DOHH2 (cell line): ENCODE measurements at regions not wholly inside any gene's neighbourhood (a gene's known extent, or its start where the extent isn't known, plus 50 kb on each side); places are given as distances from the start of the nearest gene placed in this dataset.
"Not testable (repeated sequence)": the region's sequence is repeated elsewhere in the genome, so short reads cannot be mapped to it uniquely, and the experiment has no call there.

Experiments used
- H3F3A ChIP-seq: fragments of 200-600 bp; sonication (generic), shearing (Covaris generic); 2 replicates; pipeline ENCODE4 v1.6.0; 2016; ENCODE audit warnings: antibody characterized with exemption, mild to moderate bottlenecking; ENCODE audit not compliant: control insufficient read depth, insufficient read depth
- H3K27ac ChIP-seq: fragments of 200-600 bp; sonication (generic); 2 replicates; pipeline ENCODE4 v1.5.1; 2014; ENCODE audit warnings: low read depth, mild to moderate bottlenecking, low read length, moderate library complexity
- H3K27me3 ChIP-seq: fragments of 200-600 bp; sonication (generic); 2 replicates; pipeline ENCODE4 v1.6.1; 2014; ENCODE audit warnings: mild to moderate bottlenecking, low read length, mixed read lengths; ENCODE audit not compliant: control insufficient read depth
- H3K36me3 ChIP-seq: fragments of 200-600 bp; sonication (generic); 2 replicates; pipeline ENCODE4 v1.6.1; 2014; ENCODE audit warnings: mild to moderate bottlenecking, low read length, moderate library complexity, mixed read lengths; ENCODE audit not compliant: control insufficient read depth
- H3K4me1 ChIP-seq: fragments of 200-600 bp; sonication (generic); 2 replicates; pipeline ENCODE4 v1.6.1; 2014; ENCODE audit warnings: mild to moderate bottlenecking, low read length, mixed read lengths; ENCODE audit not compliant: control insufficient read depth
- H3K4me2 ChIP-seq: fragments of 200-600 bp; sonication (generic); 2 replicates; pipeline ENCODE4 v1.6.0; 2014; ENCODE audit warnings: mild to moderate bottlenecking, low read length, moderate library complexity
- H3K4me3 ChIP-seq: fragments of 200-600 bp; sonication (generic); 2 replicates; pipeline ENCODE4 v1.5.1; 2014; ENCODE audit warnings: mild to moderate bottlenecking, low read length, mixed read lengths
- H3K79me2 ChIP-seq: fragments of 200-600 bp; sonication (generic); 2 replicates; pipeline ENCODE4 v1.6.1; 2014; ENCODE audit warnings: mild to moderate bottlenecking, low read length, mixed read lengths; ENCODE audit not compliant: control insufficient read depth
- H3K9me2 ChIP-seq: fragments of 200-600 bp; sonication (generic); replicated peaks from 2 replicates; pipeline ENCODE4 v1.6.1; 2014; ENCODE audit warnings: mild to moderate bottlenecking, low read length, mixed read lengths; ENCODE audit not compliant: control insufficient read depth
- H3K9me3 ChIP-seq: fragments of 200-600 bp; sonication (generic); 2 replicates; pipeline ENCODE4 v1.6.1; 2014; ENCODE audit warnings: antibody characterized with exemption, low read length, mixed read lengths; ENCODE audit not compliant: control insufficient read depth, insufficient read depth
- H4K20me1 ChIP-seq: fragments of 200-600 bp; sonication (generic); 2 replicates; pipeline ENCODE4 v1.6.0; 2014; ENCODE audit warnings: low read depth, mild to moderate bottlenecking, antibody characterized with exemption, low read length, moderate library complexity; ENCODE audit not compliant: control insufficient read depth, insufficient read depth
- EZH2phosphoT487 ChIP-seq: fragments of 200-600 bp; sonication (generic); IDR thresholded peaks from 2 replicates; pipeline ENCODE4 v1.6.1; 2017; ENCODE audit warnings: borderline replicate concordance, mild to moderate bottlenecking, antibody characterized with exemption, low read length, moderate library complexity, mixed read lengths
- TF ChIP-seq, protein P1 (sequence below): fragments of 200-600 bp; sonication (generic); IDR thresholded peaks from one replicate; pipeline ENCODE4 v1.5.1; 2014; ENCODE audit warnings: antibody characterized with exemption, mild to moderate bottlenecking, low read depth, low read length; ENCODE audit not compliant: poor library complexity, severe bottlenecking

DNA sequence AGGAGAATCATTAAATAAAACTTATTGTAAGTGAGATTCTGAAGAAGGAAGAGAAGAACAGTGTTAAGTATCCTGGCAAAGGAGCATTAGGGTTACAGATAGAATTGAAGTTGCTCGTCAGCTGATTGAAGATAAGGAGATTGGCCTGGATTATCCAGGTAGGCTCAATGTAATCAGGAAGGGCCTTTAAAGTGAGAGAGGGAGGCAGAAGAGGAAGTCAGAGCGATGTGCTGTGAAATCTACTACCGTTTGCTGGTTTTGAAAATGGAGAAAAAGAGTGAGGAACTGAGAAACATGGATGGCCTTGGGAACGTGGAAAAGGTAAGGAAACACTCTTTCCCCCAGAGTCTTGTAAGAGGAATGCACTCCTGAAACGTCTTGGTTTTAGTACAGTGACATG is 245.7 kb downstream of the ANTXR2 start:
- no peak overlapping the region for H3K4me2 ChIP-seq

DNA sequence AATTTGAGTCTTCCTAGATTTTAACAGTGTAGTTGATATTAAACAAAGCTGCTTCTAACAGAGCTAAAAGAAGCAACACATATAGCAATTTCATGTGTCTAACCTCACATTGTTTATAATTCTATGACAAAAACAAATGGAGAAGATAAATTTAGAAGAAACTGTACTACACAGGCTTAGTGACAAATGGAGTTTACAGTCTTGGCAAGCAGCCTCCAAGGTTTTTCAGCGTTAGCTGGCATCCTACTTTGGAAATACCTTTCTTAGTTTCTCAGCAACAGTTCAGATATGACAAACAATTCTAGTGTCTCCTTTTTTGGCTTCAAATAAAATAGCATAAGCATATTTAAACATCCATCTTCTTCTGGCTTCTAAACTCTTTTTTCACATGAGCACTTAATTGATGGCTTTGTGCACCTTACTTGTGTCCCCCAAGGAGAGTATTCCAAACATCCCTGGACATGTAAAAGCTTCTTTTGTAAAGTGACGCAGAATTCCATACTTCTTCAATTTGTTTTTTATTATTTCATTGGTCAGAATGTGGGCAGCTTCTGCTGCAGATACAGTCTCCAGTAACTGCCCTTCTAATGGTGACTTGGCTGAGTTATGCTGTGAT is 249.8 kb downstream of the ANTXR2 start:
- H3K79me2 ChIP-seq = no peaks in the 10 kb centered on the region
- H3K9me2 ChIP-seq = no peaks in the 10 kb centered on the region
- H3K9me3 ChIP-seq = no peaks in the 10 kb centered on the region
- no peaks in the 10 kb centered on the region for H3K27me3 ChIP-seq
- no peak overlapping the region for H3K4me3 ChIP-seq
- H4K20me1 ChIP-seq = no peaks in the 10 kb centered on the region
- H3K27ac ChIP-seq = no peak overlapping the region
- no peaks in the 10 kb centered on the region for H3K4me1 ChIP-seq
- no peak overlapping the region for H3K4me2 ChIP-seq
- H3K36me3 ChIP-seq = no peaks in the 10 kb centered on the region
- no peaks in the 10 kb centered on the region for H3F3A ChIP-seq
- no peak for TF ChIP-seq EZH2phosphoT487
- TF ChIP-seq, protein P1, sequence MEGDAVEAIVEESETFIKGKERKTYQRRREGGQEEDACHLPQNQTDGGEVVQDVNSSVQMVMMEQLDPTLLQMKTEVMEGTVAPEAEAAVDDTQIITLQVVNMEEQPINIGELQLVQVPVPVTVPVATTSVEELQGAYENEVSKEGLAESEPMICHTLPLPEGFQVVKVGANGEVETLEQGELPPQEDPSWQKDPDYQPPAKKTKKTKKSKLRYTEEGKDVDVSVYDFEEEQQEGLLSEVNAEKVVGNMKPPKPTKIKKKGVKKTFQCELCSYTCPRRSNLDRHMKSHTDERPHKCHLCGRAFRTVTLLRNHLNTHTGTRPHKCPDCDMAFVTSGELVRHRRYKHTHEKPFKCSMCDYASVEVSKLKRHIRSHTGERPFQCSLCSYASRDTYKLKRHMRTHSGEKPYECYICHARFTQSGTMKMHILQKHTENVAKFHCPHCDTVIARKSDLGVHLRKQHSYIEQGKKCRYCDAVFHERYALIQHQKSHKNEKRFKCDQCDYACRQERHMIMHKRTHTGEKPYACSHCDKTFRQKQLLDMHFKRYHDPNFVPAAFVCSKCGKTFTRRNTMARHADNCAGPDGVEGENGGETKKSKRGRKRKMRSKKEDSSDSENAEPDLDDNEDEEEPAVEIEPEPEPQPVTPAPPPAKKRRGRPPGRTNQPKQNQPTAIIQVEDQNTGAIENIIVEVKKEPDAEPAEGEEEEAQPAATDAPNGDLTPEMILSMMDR = no peak

More for the DNA sequence above, 245.7 kb downstream of the ANTXR2 start:
- Histone ChIP-seq H3K4me3 (no peak overlapping the region), H3K27me3 (no peaks in the 10 kb centered on the region), H3F3A (no peaks in the 10 kb centered on the region), H3K9me2 (no peaks in the 10 kb centered on the region), H3K27ac (no peak overlapping the region), H3K79me2 (no peaks in the 10 kb centered on the region), H3K36me3 (no peaks in the 10 kb centered on the region), H3K9me3 (no peaks in the 10 kb centered on the region), H3K4me1 (no peaks in the 10 kb centered on the region), H4K20me1 (no peaks in the 10 kb centered on the region)
- TF ChIP-seq EZH2phosphoT487 = no peak
- TF ChIP-seq, protein P1 = no peak

DNA sequence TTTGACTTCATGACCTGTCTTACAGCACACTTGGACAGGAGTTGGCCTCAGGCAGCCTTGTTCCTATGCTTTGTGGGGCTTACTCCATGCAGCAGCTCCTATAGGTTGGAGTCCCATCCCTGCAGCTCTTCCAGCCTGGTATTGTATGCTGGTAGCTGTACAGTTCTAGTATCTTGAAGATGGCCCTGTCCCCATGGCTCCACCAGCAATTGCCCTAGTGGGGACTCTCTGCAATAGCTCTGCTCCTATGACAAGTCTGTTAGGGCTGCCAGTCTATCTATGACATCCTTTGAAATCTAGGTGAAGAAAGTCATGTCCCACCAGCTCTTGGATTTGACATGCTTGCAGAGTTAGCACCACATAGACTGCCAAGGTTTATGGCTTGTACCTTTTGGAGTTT is 252.6 kb downstream of the ANTXR2 start:
- H3K27ac ChIP-seq = no peak overlapping the region
- H3K36me3 ChIP-seq = no peaks in the 10 kb centered on the region
- H3K9me2 ChIP-seq = no peaks in the 10 kb centered on the region
- no peaks in the 10 kb centered on the region for H3K27me3 ChIP-seq
- TF ChIP-seq, protein P1 = no peak
- TF ChIP-seq EZH2phosphoT487 = no peak
- no peak overlapping the region for H3K4me2 ChIP-seq
- no peaks in the 10 kb centered on the region for H3F3A ChIP-seq
- no peaks in the 10 kb centered on the region for H3K79me2 ChIP-seq
- H3K9me3 ChIP-seq = no peaks in the 10 kb centered on the region
- H3K4me1 ChIP-seq = no peaks in the 10 kb centered on the region
- H3K4me3 ChIP-seq = no peak overlapping the region
- no peaks in the 10 kb centered on the region for H4K20me1 ChIP-seq

DNA sequence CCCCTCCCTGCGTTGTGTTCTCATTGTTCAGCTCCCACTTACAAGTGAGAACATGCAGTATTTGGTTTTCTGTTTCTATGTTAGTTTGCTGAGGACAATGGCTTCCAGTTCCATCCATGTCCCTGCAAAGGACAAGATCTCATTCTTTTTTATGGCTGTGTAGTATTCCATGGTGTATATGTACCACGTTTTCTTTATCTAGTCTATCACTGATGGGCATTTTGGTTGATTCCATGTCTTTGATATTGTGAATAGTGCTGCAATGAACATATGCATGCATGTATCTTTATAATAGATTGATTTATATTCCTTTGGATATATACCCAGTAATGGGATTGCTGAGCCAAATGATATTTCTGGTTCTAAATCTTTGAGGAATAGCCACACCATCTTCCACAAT is 265.1 kb downstream of the ANTXR2 start:
- H3K79me2 ChIP-seq, H3K27me3 ChIP-seq: not testable (repeated sequence)

More for the DNA sequence above, 265.1 kb downstream of the ANTXR2 start:
- not testable (repeated sequence) for H3K9me2 ChIP-seq, H3K9me3 ChIP-seq, H3K4me1 ChIP-seq, H3K27ac ChIP-seq, H3K4me2 ChIP-seq, H3K36me3 ChIP-seq, H4K20me1 ChIP-seq, H3F3A ChIP-seq, H3K4me3 ChIP-seq
